A549 (cell line): ENCODE measurements at regions not wholly inside any gene's neighbourhood (a gene's known extent, or its start where the extent isn't known, plus 50 kb on each side); places are given as distances from the start of the nearest gene placed in this dataset.

ENCODE experiments used
- ATAC-seq, 2 experiments: fragments of 200-7000 bp in 1 of 2; fragments of >200 bp in 1 of 2; cut with Nextera tagmentation in 1 of 2; cut with Tn5 transposase in 1 of 2; 3 replicates each; pipeline versions ENCODE4 v1.8.0 to v1.9.1; 2018 to 2020; ENCODE audit warnings: mild to moderate bottlenecking in 1 of 2, moderate library complexity in 1 of 2
- CTCF ChIA-PET: fragments of 300-600 bp; sonication (Branson Sonifier 250); formaldehyde crosslinking; extraction: SDS; loops from one replicate; lab custom pipeline; 2021; ENCODE audit warnings: antibody characterized with exemption, inconsistent platforms; lab: Yijun Ruan, JAX
- POLR2A ChIA-PET: fragments of 350-600 bp; formaldehyde crosslinking; extraction: SDS; loops from one replicate; lab custom pipeline; 2021; ENCODE audit warnings: antibody characterized with exemption, inconsistent platforms; lab: Yijun Ruan, JAX
- DNase-seq, 2 experiments: peaks; one replicate each; pipeline versions ENCODE4 v3.0.0 to v3.0.0-alpha.2; 2011 to 2016; ENCODE audit warnings: low read depth in 1 of 2, low spot score in 1 of 2
- FAIRE-seq: peaks from 2 replicates; lab custom pipeline; 2011; peaks lifted over from hg19 to GRCh38; lab: Jason Lieb, UNC
- H3K27ac ChIP-seq, 2 experiments: fragments of >200 bp; sonication (Bioruptor Twin); formaldehyde crosslinking; 3 replicates each; pipeline ENCODE4 v1.5.1; 2016 to 2017
- H3K4me1 ChIP-seq: fragments of >200 bp; sonication (Bioruptor Twin); formaldehyde crosslinking; 3 replicates; pipeline ENCODE4 v1.6.1; 2016
- H3K4me2 ChIP-seq: fragments of >200 bp; sonication (Bioruptor Twin); formaldehyde crosslinking; 3 replicates; pipeline ENCODE4 v1.6.1; 2016
- H3K4me3 ChIP-seq: fragments of >200 bp; sonication (Bioruptor Twin); formaldehyde crosslinking; 3 replicates; pipeline ENCODE4 v1.5.1; 2016
- H3K9me3 ChIP-seq: fragments of >200 bp; sonication (Bioruptor Twin); formaldehyde crosslinking; 3 replicates; pipeline ENCODE4 v1.6.1; 2016
- ATOH8 ChIP-seq: fragments of 250-450 bp; sonication (Bioruptor Pico); IDR thresholded peaks from 2 replicates; pipeline ENCODE4 v1.5.0; 2020; ENCODE audit warnings: low read depth, mild to moderate bottlenecking, moderate library complexity
- CBX2 ChIP-seq: fragments of 200-600 bp; sonication (generic); IDR thresholded peaks from 2 replicates; pipeline ENCODE4 v1.6.1; 2016; ENCODE audit warnings: low read depth, mild to moderate bottlenecking, borderline replicate concordance
- CBX8 ChIP-seq: fragments of 200-600 bp; sonication (generic); IDR thresholded peaks from 2 replicates; pipeline ENCODE4 v1.6.1; 2016
- CEBPB ChIP-seq, 2 experiments: fragments of >200 bp in 1 of 2; sonication (Bioruptor Twin) in 1 of 2; formaldehyde crosslinking in 1 of 2; IDR thresholded peaks; 2 replicates each; pipeline ENCODE4 v1.6.1; 2012 to 2016
- ELK1 ChIP-seq: fragments of 150-350 bp; IDR thresholded peaks from 2 replicates; pipeline ENCODE4 v1.6.1; 2014; ENCODE audit warnings: low read depth, mild to moderate bottlenecking, low read length
- ESRRA ChIP-seq: fragments of 150-350 bp; IDR thresholded peaks from 2 replicates; pipeline ENCODE4 v1.6.1; 2014; ENCODE audit warnings: mild to moderate bottlenecking, low read length, borderline replicate concordance
- FOSL2 ChIP-seq, 2 experiments: fragments of 450-650 bp in 1 of 2; fragments of >200 bp in 1 of 2; sonication (Bioruptor Twin) in 1 of 2; formaldehyde crosslinking; IDR thresholded peaks; 2 replicates each; pipeline versions ENCODE4 v1.5.0 to v1.6.1; 2016 to 2020; ENCODE audit warnings: mild to moderate bottlenecking in 1 of 2, moderate library complexity in 1 of 2
- GATA3 ChIP-seq: IDR thresholded peaks from 2 replicates; pipeline ENCODE4 v1.6.1; 2012; ENCODE audit warnings: borderline replicate concordance
- HDAC2 ChIP-seq: fragments of 200-600 bp; sonication (generic); IDR thresholded peaks from 2 replicates; pipeline ENCODE4 v1.6.1; 2016
- HOXB5 ChIP-seq: fragments of 250-450 bp; sonication (Bioruptor Pico); IDR thresholded peaks from 2 replicates; pipeline ENCODE4 v1.5.0; 2020; ENCODE audit warnings: mild to moderate bottlenecking, moderate library complexity
- KDM1A ChIP-seq: fragments of 200-600 bp; sonication (generic); IDR thresholded peaks from 2 replicates; pipeline ENCODE4 v1.6.1; 2016; ENCODE audit warnings: low read depth, mild to moderate bottlenecking
- MAZ ChIP-seq: fragments of 150-350 bp; IDR thresholded peaks from 2 replicates; pipeline ENCODE4 v1.6.1; 2014; ENCODE audit warnings: antibody characterized with exemption, low read depth, low read length, borderline replicate concordance
- MYC ChIP-seq: IDR thresholded peaks from 2 replicates; pipeline ENCODE4 v1.6.1; 2012; ENCODE audit warnings: mild to moderate bottlenecking, inconsistent platforms, low read length, improper control_type of control experiment, borderline replicate concordance
- NFE2L2 ChIP-seq: fragments of 150-350 bp; conservative IDR thresholded peaks from 2 replicates; pipeline ENCODE4 v1.6.1; 2014; ENCODE audit warnings: low read length
- NPAS2 ChIP-seq: fragments of 250-450 bp; sonication (Bioruptor Pico); IDR thresholded peaks from 2 replicates; pipeline ENCODE4 v1.8.0; 2022; ENCODE audit warnings: mild to moderate bottlenecking, moderate library complexity, borderline replicate concordance
- POLR2A ChIP-seq: IDR thresholded peaks from 2 replicates; pipeline ENCODE4 v1.6.1; 2012; ENCODE audit warnings: mild to moderate bottlenecking, low read length
- RARB ChIP-seq: fragments of 250-450 bp; sonication (Bioruptor Pico); IDR thresholded peaks from 2 replicates; pipeline ENCODE4 v1.8.0; 2021; ENCODE audit warnings: mild to moderate bottlenecking, moderate library complexity
- ZC3H11A ChIP-seq: fragments of 450-650 bp; IDR thresholded peaks from 2 replicates; pipeline ENCODE4 v1.6.1; 2014; ENCODE audit warnings: antibody characterized with exemption, mild to moderate bottlenecking
- ZNF302 ChIP-seq: fragments of 250-450 bp; sonication (Bioruptor Pico); IDR thresholded peaks from 2 replicates; pipeline ENCODE4 v1.9.0; 2021; ENCODE audit warnings: inconsistent platforms, mild to moderate bottlenecking, moderate library complexity
- ZSCAN20 ChIP-seq: fragments of 250-450 bp; sonication (Bioruptor Pico); IDR thresholded peaks from 2 replicates; pipeline ENCODE4 v1.8.0; 2022; ENCODE audit warnings: mild to moderate bottlenecking, moderate library complexity
- WGBS: methylation state at CpG from one replicate; pipeline ENCODE4 v1.1.6; 2017; ENCODE audit errors: missing lambda C conversion rate; 5-methylcytosine and 5-hydroxymethylcytosine counted together
- TF ChIP-seq, protein P1 (sequence below): IDR thresholded peaks from 2 replicates; pipeline ENCODE4 v1.6.1; 2012
- TF ChIP-seq, protein P2 (sequence below): IDR thresholded peaks from 2 replicates; pipeline ENCODE4 v1.6.1; 2012; ENCODE audit warnings: low read depth, borderline replicate concordance

DNA sequence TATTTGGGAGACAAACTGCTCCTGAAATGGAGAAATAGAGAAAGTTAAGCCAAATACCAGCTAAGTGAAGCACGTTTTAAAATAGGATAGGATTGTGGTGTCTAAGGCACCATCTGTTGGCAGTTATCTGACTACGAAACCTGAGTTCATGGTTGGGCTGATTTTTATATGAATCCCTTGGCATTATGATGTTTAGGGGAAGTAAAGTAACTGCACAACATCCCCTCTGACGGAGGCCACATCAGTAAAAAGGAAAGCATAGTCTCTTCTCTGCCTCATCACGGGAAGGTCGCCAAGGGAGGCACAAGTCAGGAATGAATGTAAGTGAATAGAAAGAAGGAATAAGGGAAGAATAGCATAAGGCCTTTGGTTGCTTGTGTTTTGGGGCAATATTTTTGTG lies 128.0 kb downstream of the PRRX1 start:
- Histone ChIP-seq H3K27ac (no peak overlapping the region), H3K4me2 (no peak overlapping the region), H3K4me3 (no peak overlapping the region), H3K4me1 (no peaks in the 10 kb centered on the region), H3K9me3 (no peaks in the 10 kb centered on the region)
- no peak for DNase-seq
- ChIA-PET POLR2A (no interaction called here), CTCF (no interaction called here)
- FAIRE-seq, result no peak
- TF ChIP-seq ZC3H11A (no peak), FOSL2 (IDR thresholded peaks at IDR 0.05) (no peak), FOSL2 (CRISPR knock-in tag; IDR thresholded peaks at IDR 0.05) (no peak), MYC (no peak)
- 6% methylated on average over 5 of the region's 5 CpGs for WGBS
- ATAC-seq, result no peak

DNA sequence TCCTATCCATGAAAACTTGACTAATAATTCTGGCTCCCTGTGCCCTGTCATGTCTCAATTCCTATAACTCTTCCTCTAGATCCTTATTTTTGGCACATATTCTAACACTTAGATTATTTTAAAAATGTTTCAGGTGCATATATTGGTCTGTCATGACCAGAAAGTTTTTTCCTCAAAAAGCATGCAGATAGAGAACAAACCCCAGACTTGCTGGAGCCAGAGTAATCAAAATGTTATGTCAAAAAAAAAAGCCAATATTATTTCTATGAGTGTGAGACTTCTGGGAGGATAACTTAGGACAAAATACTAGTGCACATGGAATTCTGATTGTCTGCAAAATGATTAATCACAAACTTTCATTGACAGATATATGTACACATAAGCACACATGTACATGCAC lies 135.1 kb upstream of the MROH9 start:
- ChIA-PET POLR2A (no interaction called here), CTCF (no interaction called here)
- no peak overlapping the region for H3K27ac ChIP-seq
- no peaks in the 10 kb centered on the region for H3K9me3 ChIP-seq
- DNase-seq (no peak), FAIRE-seq (no peak), ATAC-seq (no peak)
- no peaks in the 10 kb centered on the region for H3K4me1 ChIP-seq
- no peak overlapping the region for H3K4me3 ChIP-seq
- no peak for TF ChIP-seq KDM1A
- TF ChIP-seq, protein P1, sequence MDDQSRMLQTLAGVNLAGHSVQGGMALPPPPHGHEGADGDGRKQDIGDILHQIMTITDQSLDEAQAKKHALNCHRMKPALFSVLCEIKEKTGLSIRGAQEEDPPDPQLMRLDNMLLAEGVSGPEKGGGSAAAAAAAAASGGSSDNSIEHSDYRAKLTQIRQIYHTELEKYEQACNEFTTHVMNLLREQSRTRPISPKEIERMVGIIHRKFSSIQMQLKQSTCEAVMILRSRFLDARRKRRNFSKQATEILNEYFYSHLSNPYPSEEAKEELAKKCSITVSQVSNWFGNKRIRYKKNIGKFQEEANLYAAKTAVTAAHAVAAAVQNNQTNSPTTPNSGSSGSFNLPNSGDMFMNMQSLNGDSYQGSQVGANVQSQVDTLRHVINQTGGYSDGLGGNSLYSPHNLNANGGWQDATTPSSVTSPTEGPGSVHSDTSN, result no peak
- no peak for TF ChIP-seq ZSCAN20 (CRISPR knock-in tag)
- TF ChIP-seq, all 56 proteins: peak for 0
- no peak overlapping the region for H3K4me2 ChIP-seq

GRCh38 chr1:170800812-170801211 lies 134.5 kb upstream of the MROH9 start:
- no peak for FAIRE-seq
- DNase-seq, result no peak
- Histone ChIP-seq H3K4me1 (no peaks in the 10 kb centered on the region), H3K4me2 (no peak overlapping the region), H3K4me3 (no peak overlapping the region), H3K9me3 (no peaks in the 10 kb centered on the region)
- CTCF ChIA-PET, result no interaction called here
- WGBS, result under 1% methylated on average over 6 of the region's 6 CpGs
- no peak for ATAC-seq
- no peak for TF ChIP-seq CBX8
- TF ChIP-seq ZNF302 (CRISPR knock-in tag), result no peak
- no peak for TF ChIP-seq HOXB5 (CRISPR knock-in tag)
- no peak for TF ChIP-seq FOSL2 (IDR thresholded peaks at IDR 0.05)
- no peak for TF ChIP-seq FOSL2 (CRISPR knock-in tag; IDR thresholded peaks at IDR 0.05)
- TF ChIP-seq, all 56 proteins: peak for 0
- H3K27ac ChIP-seq, result no peak overlapping the region
- POLR2A ChIA-PET, result no interaction called here

GRCh38 chr1:170803711-170804110 lies 131.6 kb upstream of the MROH9 start:
- H3K9me3 ChIP-seq, result no peaks in the 10 kb centered on the region
- CTCF ChIA-PET, result no interaction called here
- no peak overlapping the region for H3K4me3 ChIP-seq
- WGBS, result 25% methylated on average over 1 of the region's 1 CpG
- DNase-seq, result no peak
- TF ChIP-seq NFE2L2, result no peak
- no peak for TF ChIP-seq ELK1
- TF ChIP-seq CBX2, result no peak
- TF ChIP-seq ATOH8 (CRISPR knock-in tag), result no peak
- TF ChIP-seq MAZ, result no peak
- TF ChIP-seq, all 56 proteins: peak for 0
- FAIRE-seq, result no peak
- Histone ChIP-seq H3K4me2 (no peak overlapping the region), H3K27ac (no peak overlapping the region), H3K4me1 (no peaks in the 10 kb centered on the region)
- POLR2A ChIA-PET, result no interaction called here
- no peak for ATAC-seq

DNA sequence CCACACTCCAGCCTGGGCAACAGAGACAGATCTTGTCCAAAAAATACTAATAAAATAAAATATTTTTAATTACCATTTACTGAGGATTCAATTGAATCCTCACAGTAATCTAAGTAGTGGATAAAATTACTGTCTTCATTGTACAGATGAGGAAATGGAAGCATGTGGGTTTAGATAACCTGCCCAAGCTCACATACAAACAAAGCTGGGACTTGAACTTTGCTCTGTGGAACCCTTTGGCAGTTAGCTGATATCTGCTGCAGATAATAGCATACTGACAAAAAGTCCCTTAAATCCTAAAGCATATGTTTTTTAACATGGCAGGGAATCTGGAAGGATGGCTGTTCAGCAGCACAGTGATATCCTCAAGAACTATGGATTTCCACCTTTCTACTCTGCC lies 130.9 kb upstream of the MROH9 start:
- TF ChIP-seq CEBPB (IDR thresholded peaks at IDR 0.05) (no peak), POLR2A (no peak), GATA3 (no peak), HDAC2 (no peak), ATOH8 (CRISPR knock-in tag) (no peak), MAZ (no peak), KDM1A (no peak), HOXB5 (CRISPR knock-in tag) (no peak), ESRRA (no peak), RARB (CRISPR knock-in tag) (no peak), NPAS2 (no peak)
- TF ChIP-seq, protein P2, sequence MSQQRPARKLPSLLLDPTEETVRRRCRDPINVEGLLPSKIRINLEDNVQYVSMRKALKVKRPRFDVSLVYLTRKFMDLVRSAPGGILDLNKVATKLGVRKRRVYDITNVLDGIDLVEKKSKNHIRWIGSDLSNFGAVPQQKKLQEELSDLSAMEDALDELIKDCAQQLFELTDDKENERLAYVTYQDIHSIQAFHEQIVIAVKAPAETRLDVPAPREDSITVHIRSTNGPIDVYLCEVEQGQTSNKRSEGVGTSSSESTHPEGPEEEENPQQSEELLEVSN, result no peak
- CTCF ChIA-PET, result no interaction called here
- H3K4me2 ChIP-seq, result no peak overlapping the region
- H3K4me3 ChIP-seq, result no peak overlapping the region
- no peaks in the 10 kb centered on the region for H3K4me1 ChIP-seq
- POLR2A ChIA-PET, result no interaction called here
- H3K27ac ChIP-seq, result no peak overlapping the region
- DNase-seq (no peak), ATAC-seq (no peak), FAIRE-seq (no peak)
- H3K9me3 ChIP-seq, result no peaks in the 10 kb centered on the region
